HTR-8/SVneo (cell line): ENCODE measurements at regions not wholly inside any gene's neighbourhood (a gene's known extent, or its start where the extent isn't known, plus 50 kb on each side); places are given as distances from the start of the nearest gene placed in this dataset.
A peak's percentile ranks its signal among the peaks of the same experiment; 100 is the strongest.
"Not testable (repeated sequence)": the region's sequence is repeated elsewhere in the genome, so short reads cannot be mapped to it uniquely, and the experiment has no call there.

Experiments
- DNase-seq: peaks from one replicate; pipeline ENCODE4 v3.0.0; 2011; ENCODE audit warnings: low spot score, mixed read lengths; ENCODE audit not compliant: insufficient read length
- FAIRE-seq: peaks from 2 replicates; lab custom pipeline; 2011; peaks lifted over from hg19 to GRCh38; lab: Jason Lieb, UNC

- no peak for FAIRE-seq
- no peak for DNase-seq
Observed at GRCh38 chr1:81738875-81739274, 61.9 kb upstream of the ADGRL2 start.

- FAIRE-seq (no peak), DNase-seq (no peak)
Observed at GRCh38 chr1:81733480-81733879, 67.3 kb upstream of the ADGRL2 start.

GRCh38 chr1:81731989-81732388 lies 68.7 kb upstream of the ADGRL2 start:
- no peak for FAIRE-seq
- no peak for DNase-seq

- DNase-seq (no peak), FAIRE-seq (no peak)
Observed at GRCh38 chr1:81730881-81731280, 69.9 kb upstream of the ADGRL2 start.

GRCh38 chr1:81730299-81730698 lies 70.4 kb upstream of the ADGRL2 start:
- not testable (repeated sequence) for DNase-seq, FAIRE-seq

- FAIRE-seq (no peak), DNase-seq (no peak)
Observed at GRCh38 chr1:81729818-81730217, 70.9 kb upstream of the ADGRL2 start.

GRCh38 chr1:81729239-81729638 lies 71.5 kb upstream of the ADGRL2 start:
- DNase-seq: no peak
- FAIRE-seq: no peak

GRCh38 chr1:81725823-81726222 lies 74.9 kb upstream of the ADGRL2 start:
- no peak for DNase-seq
- no peak for FAIRE-seq

- not testable (repeated sequence) for DNase-seq, FAIRE-seq
Observed at GRCh38 chr1:81722631-81723328, 78.0 kb upstream of the ADGRL2 start.

- not testable (repeated sequence) for DNase-seq, FAIRE-seq
Observed at GRCh38 chr1:81720256-81720655, 80.5 kb upstream of the ADGRL2 start.

- FAIRE-seq (no peak), DNase-seq (no peak)
Observed at GRCh38 chr1:81717230-81717629, 83.5 kb upstream of the ADGRL2 start.

- no peak for FAIRE-seq
- DNase-seq: no peak
Observed at GRCh38 chr1:81715391-81715790, 85.3 kb upstream of the ADGRL2 start.

GRCh38 chr1:81714636-81715035 lies 86.1 kb upstream of the ADGRL2 start:
- no peak for DNase-seq
- no peak for FAIRE-seq

GRCh38 chr1:81712425-81712824 lies 88.3 kb upstream of the ADGRL2 start:
- no peak for FAIRE-seq
- DNase-seq: no peak

GRCh38 chr1:81710857-81711256 lies 89.9 kb upstream of the ADGRL2 start:
- FAIRE-seq: no peak
- no peak for DNase-seq

GRCh38 chr1:81708250-81708649 lies 92.5 kb upstream of the ADGRL2 start:
- FAIRE-seq (no peak), DNase-seq (no peak)

- DNase-seq: no peak
- peak; percentile 72 for FAIRE-seq
Observed at GRCh38 chr1:81706650-81707435, 93.9 kb upstream of the ADGRL2 start.

GRCh38 chr1:81703756-81704463 lies 96.8 kb upstream of the ADGRL2 start:
- no peak for FAIRE-seq
- no peak for DNase-seq

- FAIRE-seq: no peak
Observed at GRCh38 chr1:81703391-81703755, 97.4 kb upstream of the ADGRL2 start.

GRCh38 chr1:81702903-81703302 lies 97.8 kb upstream of the ADGRL2 start:
- no peak for FAIRE-seq

More at GRCh38 chr1:81703391-81703755, 97.4 kb upstream of the ADGRL2 start:
- DNase-seq: no peak

More at GRCh38 chr1:81702903-81703302, 97.8 kb upstream of the ADGRL2 start:
- no peak for DNase-seq
